Uterus (tissue), 2 donors: ENCODE measurements at regions not wholly inside any gene's neighbourhood (a gene's known extent, or its start where the extent isn't known, plus 50 kb on each side); places are given as distances from the start of the nearest gene placed in this dataset.

Experiments used
- POLR2A ChIP-seq, 2 donors: fragments of 450-650 bp; IDR thresholded peaks; one replicate each; pipeline ENCODE4 v1.6.1; 2016; ENCODE audit warnings: antibody characterized with exemption in 2 of 2, mild to moderate bottlenecking in 1 of 2, moderate library complexity in 1 of 2
- TF ChIP-seq, protein P1 (sequence below), 4 experiments: fragments of 200-600 bp in 2 of 4; fragments of 450-650 bp in 2 of 4; sonication (generic) in 2 of 4; IDR thresholded peaks; one replicate each; pipeline ENCODE4 v1.5.1; 2016 to 2019; ENCODE audit warnings: antibody characterized with exemption in 4 of 4, mild to moderate bottlenecking in 2 of 4, moderate library complexity in 1 of 4

- TF ChIP-seq, protein P1, sequence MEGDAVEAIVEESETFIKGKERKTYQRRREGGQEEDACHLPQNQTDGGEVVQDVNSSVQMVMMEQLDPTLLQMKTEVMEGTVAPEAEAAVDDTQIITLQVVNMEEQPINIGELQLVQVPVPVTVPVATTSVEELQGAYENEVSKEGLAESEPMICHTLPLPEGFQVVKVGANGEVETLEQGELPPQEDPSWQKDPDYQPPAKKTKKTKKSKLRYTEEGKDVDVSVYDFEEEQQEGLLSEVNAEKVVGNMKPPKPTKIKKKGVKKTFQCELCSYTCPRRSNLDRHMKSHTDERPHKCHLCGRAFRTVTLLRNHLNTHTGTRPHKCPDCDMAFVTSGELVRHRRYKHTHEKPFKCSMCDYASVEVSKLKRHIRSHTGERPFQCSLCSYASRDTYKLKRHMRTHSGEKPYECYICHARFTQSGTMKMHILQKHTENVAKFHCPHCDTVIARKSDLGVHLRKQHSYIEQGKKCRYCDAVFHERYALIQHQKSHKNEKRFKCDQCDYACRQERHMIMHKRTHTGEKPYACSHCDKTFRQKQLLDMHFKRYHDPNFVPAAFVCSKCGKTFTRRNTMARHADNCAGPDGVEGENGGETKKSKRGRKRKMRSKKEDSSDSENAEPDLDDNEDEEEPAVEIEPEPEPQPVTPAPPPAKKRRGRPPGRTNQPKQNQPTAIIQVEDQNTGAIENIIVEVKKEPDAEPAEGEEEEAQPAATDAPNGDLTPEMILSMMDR (IDR thresholded peaks at IDR 0.05), result no peak
- no peak for TF ChIP-seq POLR2A (IDR thresholded peaks at IDR 0.05)
Observed at GRCh38 chr5:153926201-153926600, 112.5 kb downstream of the FAM114A2 start.
